ENCODE measurements at regions not wholly inside any gene's neighbourhood (a gene's known extent, or its start where the extent isn't known, plus 50 kb on each side); places are given as distances from the start of the nearest gene placed in this dataset.

DNA sequence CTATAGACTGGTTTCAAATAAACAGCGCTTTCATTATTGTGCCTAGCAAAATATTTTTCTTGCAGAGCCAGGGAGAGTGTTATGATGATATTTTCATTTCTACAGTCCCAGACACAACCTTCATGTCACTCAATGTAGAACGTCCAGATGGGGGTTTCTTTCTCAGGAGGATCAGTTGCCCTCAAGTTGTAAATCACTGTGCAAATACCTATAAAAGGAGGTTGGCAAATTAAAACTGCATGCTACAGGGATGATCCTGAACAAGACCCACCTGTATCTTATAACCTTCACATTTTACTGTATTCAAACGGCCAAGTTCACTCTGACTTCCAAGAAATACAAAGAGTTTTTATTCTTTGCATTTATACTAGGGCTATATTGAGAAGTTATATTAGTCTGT lies 486.0 kb downstream of the EDEM1 start:
- H3K9me3 ChIP-seq (ENCODE audit: low read length), result no peaks in the 10 kb centered on the region
- no peak for DNase-seq (ENCODE audit: low spot score)
- H3K4me3 ChIP-seq (replicated peaks in 1 of 3; ENCODE audit: insufficient read depth in 1 of 3, low read depth in 2 of 3, low read length in 3 of 3), result no peak overlapping the region
- H4K20me1 ChIP-seq (ENCODE audit: insufficient read depth, low read length), result no peaks in the 10 kb centered on the region
- CTCF ChIA-PET (ENCODE audit: low intra/inter-chr PET ratio, low total read pairs), result no interaction called here
- H3K27ac ChIP-seq (ENCODE audit: extremely low read length, insufficient read depth, low read length), result no peak overlapping the region
- in situ Hi-C loops (cut with HindIII; ENCODE audit: extremely low pct_ligation_motif_present, low pct_unique_long_range_greater_than_20kb), result no loop called here
- H3K27me3 ChIP-seq (ENCODE audit: control insufficient read depth in 1 of 2, insufficient read depth in 2 of 2, low read length in 2 of 2), result no peaks in the 10 kb centered on the region
- H3K36me3 ChIP-seq (replicated peaks in 1 of 2; ENCODE audit: control insufficient read depth in 1 of 2, insufficient read depth in 2 of 2, low read length in 2 of 2), result no peaks in the 10 kb centered on the region
- no TSS peak for BruUV-seq (replicated peaks)
- WGBS (ENCODE audit: low lambda C conversion rate), result 0% methylated on average over 3 of the region's 3 CpGs
- ATAC-seq, result no peak
- no peak for FAIRE-seq
- no peak overlapping the region for H3K4me2 ChIP-seq (ENCODE audit: low read depth, low read length)
- no peak overlapping the region for H2AFZ ChIP-seq (ENCODE audit: low read length)
- POLR2A ChIA-PET, result no interaction called here
- intact Hi-C loops (cut with micrococcal nuclease; ENCODE audit: unreplicated experiment), result no loop called here
- no peak for TF ChIP-seq PHF20 (CRISPR knock-in tag; IDR thresholded peaks at IDR 0.05)
- TF ChIP-seq ZBTB3 (CRISPR knock-in tag; IDR thresholded peaks at IDR 0.05; ENCODE audit: borderline replicate concordance, low read depth), result no peak
- no peak for TF ChIP-seq ZFYVE20 (CRISPR knock-in tag; IDR thresholded peaks at IDR 0.05; ENCODE audit: borderline replicate concordance, low read depth)
- no peaks in the 10 kb centered on the region for H3K4me1 ChIP-seq (ENCODE audit: insufficient read depth, low read length)
- H3K9ac ChIP-seq (ENCODE audit: insufficient read depth, low read depth, low read length), result no peak overlapping the region
- H3K79me2 ChIP-seq (ENCODE audit: insufficient read depth, low read length), result no peaks in the 10 kb centered on the region

DNA sequence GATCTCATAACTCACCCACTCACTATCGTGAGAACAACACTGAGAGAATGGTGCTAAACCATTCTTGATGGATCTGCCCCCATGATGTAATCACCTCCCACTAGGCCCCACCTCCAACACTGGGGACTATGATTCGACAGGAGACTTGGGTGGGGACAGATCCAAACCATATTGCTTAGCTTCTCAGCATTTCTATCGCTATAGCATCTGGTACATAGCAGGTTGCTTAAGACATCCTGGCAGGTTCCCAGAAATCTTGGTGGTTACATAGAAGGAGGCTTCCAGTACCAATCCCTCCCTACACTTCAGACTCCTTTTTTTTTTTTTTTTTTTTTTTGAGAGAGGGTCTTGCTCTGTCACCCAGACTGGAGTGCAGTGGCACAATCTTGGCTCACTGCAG lies 487.8 kb downstream of the EDEM1 start:
- ATAC-seq (no peak), FAIRE-seq (no peak), DNase-seq (ENCODE audit: low spot score) (no peak)
- no peak overlapping the region for H3K4me2 ChIP-seq (ENCODE audit: low read depth, low read length)
- no TSS peak for BruUV-seq (replicated peaks)
- no peaks in the 10 kb centered on the region for H3K36me3 ChIP-seq (replicated peaks in 1 of 2; ENCODE audit: control insufficient read depth in 1 of 2, insufficient read depth in 2 of 2, low read length in 2 of 2)
- H2AFZ ChIP-seq (ENCODE audit: low read length), result no peak overlapping the region
- intact Hi-C loops (cut with micrococcal nuclease; ENCODE audit: unreplicated experiment), result no loop called here
- no peak overlapping the region for H3K9ac ChIP-seq (ENCODE audit: insufficient read depth, low read depth, low read length)
- ChIA-PET CTCF (ENCODE audit: low intra/inter-chr PET ratio, low total read pairs) (no interaction called here), POLR2A (no interaction called here)
- no peaks in the 10 kb centered on the region; the same call in 1 of the 2 replicates for H3K9me3 ChIP-seq (ENCODE audit: low read length)
- TF ChIP-seq RNF2 (conservative IDR thresholded peaks at IDR 0.05; ENCODE audit: low read depth), result no peak
- H3K79me2 ChIP-seq (ENCODE audit: insufficient read depth, low read length), result no peaks in the 10 kb centered on the region
- H3K27me3 ChIP-seq (ENCODE audit: control insufficient read depth in 1 of 2, insufficient read depth in 2 of 2, low read length in 2 of 2), result no peaks in the 10 kb centered on the region
- no peak overlapping the region for H3K27ac ChIP-seq (ENCODE audit: extremely low read length, insufficient read depth, low read length)
- H3K4me1 ChIP-seq (ENCODE audit: insufficient read depth, low read length), result no peaks in the 10 kb centered on the region
- in situ Hi-C loops (cut with HindIII; ENCODE audit: extremely low pct_ligation_motif_present, low pct_unique_long_range_greater_than_20kb), result no loop called here
- 0% methylated on average over 3 of the region's 3 CpGs for WGBS (ENCODE audit: low lambda C conversion rate)
- H3K4me3 ChIP-seq (replicated peaks in 1 of 3; ENCODE audit: insufficient read depth in 1 of 3, low read depth in 2 of 3, low read length in 3 of 3), result no peak overlapping the region
- no peaks in the 10 kb centered on the region for H4K20me1 ChIP-seq (ENCODE audit: insufficient read depth, low read length)
